Activated CD8-positive, alpha-beta memory T cell treated with anti-CD3 and anti-CD28 coated beads for 36 hours (primary cell): ENCODE measurements at regions not wholly inside any gene's neighbourhood (a gene's known extent, or its start where the extent isn't known, plus 50 kb on each side); places are given as distances from the start of the nearest gene placed in this dataset.

ENCODE experiments used
- CTCF ChIA-PET: fragments of 350-600 bp; sonication (Branson Sonifier 250); formaldehyde crosslinking; loops from one replicate; lab custom pipeline; 2021; ENCODE audit warnings: antibody characterized with exemption; lab: Charles Lee
- POLR2A ChIA-PET: fragments of 350-600 bp; sonication (Branson Sonifier 250); formaldehyde crosslinking; loops from one replicate; lab custom pipeline; 2021; ENCODE audit warnings: antibody characterized with exemption; lab: Charles Lee

DNA sequence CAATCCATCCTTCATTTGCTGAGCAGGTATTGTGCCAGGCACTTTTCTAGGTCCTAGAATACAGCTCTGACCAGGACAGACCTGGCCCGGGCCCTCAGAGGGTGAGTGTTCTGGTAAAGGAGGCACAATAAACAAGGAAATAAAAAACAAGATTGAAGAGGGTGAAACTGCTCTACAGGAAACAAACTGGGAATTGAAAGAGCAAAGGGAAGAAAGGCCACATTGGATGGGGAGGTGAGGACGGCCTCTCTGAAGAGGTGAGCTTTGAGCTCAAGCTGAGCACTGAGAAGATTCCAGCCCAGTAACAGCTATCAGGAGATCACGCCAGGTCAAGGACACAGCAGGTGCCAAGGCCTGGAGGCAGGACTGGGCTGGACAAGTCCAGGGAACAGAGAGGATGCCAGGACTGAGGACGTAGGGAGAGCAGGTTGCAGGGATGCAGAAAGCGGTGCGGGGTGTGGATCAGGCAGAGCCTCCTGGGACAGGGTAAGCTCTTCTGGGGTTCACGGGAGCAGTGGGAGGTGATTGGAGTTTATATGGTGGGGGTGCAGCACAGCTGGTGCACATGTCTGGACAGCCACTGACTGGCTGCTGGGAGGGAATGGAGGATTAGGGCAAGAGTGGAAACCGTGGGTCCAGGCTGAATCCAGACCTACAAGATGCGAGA lies 433.3 kb downstream of the PREX1 start:
- ChIA-PET POLR2A (no interaction called here), CTCF (no interaction called here)

GRCh38 chr20:48393737-48394314 lies 434.0 kb downstream of the PREX1 start:
- CTCF ChIA-PET = no interaction called here
- POLR2A ChIA-PET = no interaction called here

- POLR2A ChIA-PET = no interaction called here
- CTCF ChIA-PET = no interaction called here
Observed at GRCh38 chr20:48393311-48393685, 434.5 kb downstream of the PREX1 start.

DNA sequence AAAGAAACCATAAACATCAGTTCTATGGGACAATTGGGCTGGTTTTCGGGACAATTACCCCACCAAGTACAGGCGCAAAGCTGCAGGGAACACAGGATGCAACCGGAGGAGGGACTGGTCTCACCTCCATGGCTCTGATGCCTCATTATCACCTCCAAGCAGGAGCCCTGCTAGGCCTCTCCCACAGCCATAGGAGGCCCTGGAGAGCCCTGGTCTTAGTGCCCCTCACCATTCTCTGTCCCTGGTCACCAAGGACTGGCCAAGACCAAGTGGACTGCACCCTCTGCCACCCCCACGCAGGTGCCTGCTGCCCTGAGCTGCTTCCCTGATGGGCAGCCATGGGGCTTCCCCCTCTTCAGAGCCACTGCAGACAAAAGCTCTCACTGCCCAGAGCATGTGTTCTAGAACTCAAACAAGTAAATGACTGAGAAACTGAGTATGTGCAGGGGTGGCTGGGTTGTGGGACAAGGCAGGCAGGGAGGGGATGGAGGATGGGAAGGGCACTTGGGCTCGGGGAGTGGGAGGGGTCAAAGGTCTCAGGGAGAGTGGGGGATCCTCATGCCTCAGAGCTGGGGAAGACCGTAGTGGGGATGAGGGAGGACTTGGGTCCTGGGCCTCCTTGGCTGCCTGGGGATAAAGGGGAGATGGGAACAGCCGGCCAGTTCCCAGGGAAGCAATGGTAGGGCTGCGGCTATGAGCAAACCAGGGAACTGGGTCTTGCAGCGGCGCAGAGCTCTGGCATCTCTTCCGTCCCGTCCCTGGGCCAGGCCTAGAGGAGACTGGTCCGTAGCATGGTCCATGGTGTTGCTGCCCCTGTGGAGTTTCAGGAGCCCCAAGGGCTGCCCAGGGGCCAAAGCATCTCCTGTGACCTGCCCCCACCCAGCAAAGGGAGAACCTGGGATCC lies 435.1 kb downstream of the PREX1 start:
- POLR2A ChIA-PET = no interaction called here
- CTCF ChIA-PET = no interaction called here

- POLR2A ChIA-PET = no interaction called here
- CTCF ChIA-PET = no interaction called here
Observed at GRCh38 chr20:48390981-48391380, 436.8 kb downstream of the PREX1 start.

DNA sequence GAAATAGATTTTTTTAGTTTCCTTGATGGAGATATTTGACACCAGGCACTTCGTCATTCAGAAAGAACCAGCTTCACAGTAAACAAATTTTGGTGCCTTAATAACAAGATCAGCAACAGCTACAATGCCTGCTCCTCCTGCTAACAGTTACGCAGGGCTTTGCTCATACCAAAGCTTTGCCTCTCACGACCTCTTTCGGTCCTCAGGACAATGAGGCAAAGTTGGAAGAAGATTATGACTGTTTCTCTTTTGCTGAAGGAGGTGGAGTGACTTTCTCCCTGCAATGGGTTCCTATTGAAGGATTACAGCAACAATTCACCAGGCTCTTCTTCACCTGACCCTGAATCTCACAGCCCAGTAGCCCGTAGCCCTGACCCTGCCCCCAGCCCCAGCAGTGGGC lies 440.1 kb downstream of the PREX1 start:
- POLR2A ChIA-PET = no interaction called here

DNA sequence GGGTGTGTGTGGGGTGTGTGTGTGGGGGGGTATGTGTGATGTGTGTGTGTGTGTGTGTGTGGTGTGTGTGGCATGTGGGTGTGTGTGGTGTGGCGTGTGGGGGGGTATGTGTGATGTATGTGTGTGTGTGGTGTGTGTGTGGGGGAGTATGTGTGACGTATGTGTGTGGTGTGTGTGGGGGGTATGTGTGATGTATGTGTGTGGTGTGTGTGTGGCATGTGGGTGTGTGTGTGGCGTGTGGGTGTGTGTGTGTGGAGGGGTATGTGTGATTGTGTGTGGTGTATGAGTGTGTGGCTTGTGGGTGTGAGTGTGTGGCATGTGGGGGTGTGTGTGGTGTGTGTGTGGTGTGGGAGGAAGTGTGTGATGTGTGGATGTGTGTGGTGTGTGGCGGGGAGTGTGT lies 442.3 kb downstream of the PREX1 start:
- POLR2A ChIA-PET = no interaction called here

More for the DNA sequence above, 440.1 kb downstream of the PREX1 start:
- CTCF ChIA-PET = no interaction called here

GRCh38 chr20:48385114-48385513 lies 442.7 kb downstream of the PREX1 start:
- ChIA-PET CTCF (no interaction called here), POLR2A (no interaction called here)

More for the DNA sequence above, 442.3 kb downstream of the PREX1 start:
- CTCF ChIA-PET = no interaction called here

DNA sequence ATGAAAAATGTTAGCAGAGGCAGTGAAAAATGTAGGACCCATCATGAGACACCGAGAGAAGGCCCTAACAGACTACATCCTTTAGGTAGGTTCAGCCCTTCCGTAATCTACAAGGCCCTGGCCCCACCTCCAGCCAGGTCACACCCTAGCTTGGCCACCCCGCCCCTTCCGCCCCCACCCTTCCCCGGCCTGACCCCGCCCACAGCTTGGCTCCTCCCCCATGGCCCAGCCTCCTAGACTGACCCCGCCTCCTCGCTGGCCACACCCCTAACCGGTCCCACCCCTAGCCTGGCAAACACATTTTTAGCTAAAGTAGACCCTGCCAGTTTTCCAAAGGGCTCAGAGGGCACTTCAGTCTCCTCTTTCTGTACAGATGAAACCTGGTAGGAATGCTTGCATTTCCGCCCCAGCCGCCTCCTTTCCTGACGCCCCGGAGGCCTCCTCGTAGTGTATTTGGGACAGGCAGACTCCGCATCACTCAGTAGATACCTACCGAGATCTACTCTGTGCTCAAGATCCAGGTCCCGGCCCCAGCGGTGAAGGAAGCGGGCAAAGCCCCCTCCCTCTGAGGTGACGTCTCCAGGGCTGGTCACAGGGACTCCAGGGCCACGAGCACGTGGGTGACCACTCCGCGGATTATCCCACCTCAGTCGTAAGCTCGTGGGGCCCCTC lies 443.5 kb downstream of the PREX1 start:
- POLR2A ChIA-PET = no interaction called here

GRCh38 chr20:48383252-48383651 lies 444.5 kb downstream of the PREX1 start:
- POLR2A ChIA-PET = no interaction called here

More for the DNA sequence above, 443.5 kb downstream of the PREX1 start:
- CTCF ChIA-PET = no interaction called here

GRCh38 chr20:48382304-48382703 lies 445.5 kb downstream of the PREX1 start:
- ChIA-PET POLR2A (no interaction called here), CTCF (no interaction called here)

More at GRCh38 chr20:48383252-48383651, 444.5 kb downstream of the PREX1 start:
- CTCF ChIA-PET = no interaction called here

GRCh38 chr20:48381353-48382120 lies 446.3 kb downstream of the PREX1 start:
- ChIA-PET POLR2A (no interaction called here), CTCF (no interaction called here)

- ChIA-PET POLR2A (no interaction called here), CTCF (no interaction called here)
Observed at GRCh38 chr20:48380661-48381060, 447.1 kb downstream of the PREX1 start.

GRCh38 chr20:48378976-48379675 lies 448.7 kb downstream of the PREX1 start:
- POLR2A ChIA-PET = no interaction called here
- CTCF ChIA-PET = interaction anchor here (0.6 kb wide), 1 partner anchor 796 kb away, joined by 3 read pairs; no protein-coding TSS in a partner anchor

- ChIA-PET POLR2A (no interaction called here), CTCF (no interaction called here)
Observed at GRCh38 chr20:48377940-48378339, 449.9 kb downstream of the PREX1 start.

DNA sequence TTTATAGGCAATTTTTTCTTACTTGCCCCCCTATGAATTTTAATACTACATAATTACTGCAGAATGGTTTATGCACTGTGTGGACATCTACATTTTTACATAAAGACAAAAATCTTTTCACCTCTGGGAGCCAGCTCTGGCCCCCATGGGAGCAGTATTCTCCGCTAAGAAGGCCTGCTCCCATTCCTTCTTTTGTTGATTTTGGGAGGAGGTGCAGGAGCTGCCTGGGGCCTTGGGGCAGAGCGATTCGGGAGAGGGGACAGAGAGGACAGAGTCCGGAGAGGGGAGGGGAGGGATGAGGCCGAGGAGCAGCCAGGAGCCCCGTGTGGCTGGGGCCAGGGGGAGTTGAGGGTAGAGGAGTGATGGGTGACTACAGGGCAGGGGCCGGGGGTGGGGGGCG lies 452.0 kb downstream of the PREX1 start:
- POLR2A ChIA-PET = no interaction called here
- CTCF ChIA-PET = no interaction called here

DNA sequence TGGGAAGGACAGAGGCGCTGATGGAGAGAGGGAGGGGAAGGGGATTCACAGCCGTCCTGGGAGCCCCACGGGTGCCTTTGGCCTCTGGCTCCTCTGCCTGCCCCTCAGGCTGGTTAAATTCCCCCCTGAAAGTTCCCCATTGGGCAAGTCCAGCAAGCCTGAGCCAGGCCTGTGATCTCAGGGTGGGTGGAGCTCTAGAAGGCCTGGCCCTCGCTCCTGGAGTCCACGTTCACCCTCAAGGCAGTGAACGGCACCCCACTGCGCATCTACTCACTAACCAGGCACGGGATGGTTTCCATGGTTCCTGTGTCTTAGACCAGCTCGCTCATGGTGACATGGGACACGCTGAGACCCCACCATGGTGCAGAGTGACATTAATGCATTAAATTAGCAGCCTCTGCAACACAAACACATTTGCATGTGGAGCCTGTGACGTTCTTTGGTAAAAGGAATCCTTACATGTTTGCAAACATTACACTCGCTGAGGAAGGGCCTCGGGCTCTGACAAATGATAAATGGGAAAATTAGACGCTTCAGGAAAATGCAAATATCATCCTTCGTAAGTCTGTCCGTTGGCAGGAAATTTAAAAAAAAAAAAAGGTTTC lies 452.7 kb downstream of the PREX1 start:
- ChIA-PET CTCF (no interaction called here), POLR2A (no interaction called here)
